Neutrophil (primary cell): ENCODE measurements at regions not wholly inside any gene's neighbourhood (a gene's known extent, or its start where the extent isn't known, plus 50 kb on each side); places are given as distances from the start of the nearest gene placed in this dataset.

Source experiments
- H3K27ac ChIP-seq: fragments of 200-600 bp; sonication (generic); 2 replicates; pipeline ENCODE4 v1.5.1; 2016; ENCODE audit warnings: mild to moderate bottlenecking, moderate library complexity
- H3K27me3 ChIP-seq: fragments of 200-600 bp; sonication (generic); 2 replicates; pipeline ENCODE4 v1.6.0; 2016; ENCODE audit warnings: mild to moderate bottlenecking
- H3K36me3 ChIP-seq: fragments of 200-600 bp; sonication (generic); 2 replicates; pipeline ENCODE4 v1.5.1; 2017
- H3K4me1 ChIP-seq, 2 experiments: fragments of 200-600 bp in 1 of 2; sonication (generic) in 1 of 2; 1 replicate in 1 of 2; 2 replicates in 1 of 2; pipeline versions ENCODE4 v1.5.1 to v1.6.1; 2013 to 2016; ENCODE audit warnings: low read depth in 1 of 2, low read length in 1 of 2, mild to moderate bottlenecking in 1 of 2, moderate library complexity in 1 of 2; ENCODE audit not compliant: control insufficient read depth in 1 of 2, insufficient read depth in 1 of 2
- H3K4me3 ChIP-seq, 2 experiments: fragments of 200-600 bp in 1 of 2; sonication (generic) in 1 of 2; 1 replicate in 1 of 2; 2 replicates in 1 of 2; pipeline ENCODE4 v1.5.1; 2013 to 2016; ENCODE audit warnings: low read depth in 1 of 2, low read length in 1 of 2, mild to moderate bottlenecking in 1 of 2, moderate library complexity in 1 of 2
- H3K9me3 ChIP-seq: fragments of 200-600 bp; sonication (generic); 2 replicates; pipeline ENCODE4 v1.5.1; 2016
- CTCF ChIP-seq: fragments of 200-600 bp; sonication (generic); IDR thresholded peaks from 2 replicates; pipeline ENCODE4 v1.5.1; 2016; ENCODE audit warnings: antibody characterized with exemption

GRCh38 chr4:130484826-130485225, 1388.9 kb downstream of the C4orf33 start:
- no peaks in the 10 kb centered on the region for H3K4me1 ChIP-seq
- H3K4me3 ChIP-seq = no peak overlapping the region
- H3K27me3 ChIP-seq = no peaks in the 10 kb centered on the region
- no peaks in the 10 kb centered on the region for H3K36me3 ChIP-seq
- no peak for TF ChIP-seq CTCF
- no peaks in the 10 kb centered on the region for H3K9me3 ChIP-seq
- H3K27ac ChIP-seq = no peak overlapping the region

DNA sequence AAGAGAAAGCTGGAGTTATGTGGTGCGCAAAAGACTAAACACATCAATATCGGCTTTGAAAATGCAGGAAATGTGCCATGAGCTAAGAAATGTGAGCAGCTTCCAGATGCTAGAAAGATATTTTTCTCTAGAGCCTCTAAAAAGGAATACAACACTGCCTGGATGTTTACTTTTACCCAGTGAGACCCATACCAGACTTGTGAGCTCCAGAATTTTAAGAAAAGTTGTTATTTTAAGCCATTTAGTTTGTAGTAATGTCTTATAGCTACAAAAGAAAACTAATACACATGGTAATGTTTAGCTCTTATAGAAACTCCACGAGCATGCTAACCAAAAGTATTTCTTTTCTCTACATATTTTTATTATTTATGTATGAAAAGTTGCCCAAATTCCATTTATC, 1389.4 kb downstream of the C4orf33 start:
- Histone ChIP-seq H3K27ac (no peak overlapping the region), H3K4me3 (no peak overlapping the region), H3K36me3 (no peaks in the 10 kb centered on the region), H3K27me3 (no peaks in the 10 kb centered on the region), H3K4me1 (no peaks in the 10 kb centered on the region), H3K9me3 (no peaks in the 10 kb centered on the region)
- TF ChIP-seq CTCF = no peak

DNA sequence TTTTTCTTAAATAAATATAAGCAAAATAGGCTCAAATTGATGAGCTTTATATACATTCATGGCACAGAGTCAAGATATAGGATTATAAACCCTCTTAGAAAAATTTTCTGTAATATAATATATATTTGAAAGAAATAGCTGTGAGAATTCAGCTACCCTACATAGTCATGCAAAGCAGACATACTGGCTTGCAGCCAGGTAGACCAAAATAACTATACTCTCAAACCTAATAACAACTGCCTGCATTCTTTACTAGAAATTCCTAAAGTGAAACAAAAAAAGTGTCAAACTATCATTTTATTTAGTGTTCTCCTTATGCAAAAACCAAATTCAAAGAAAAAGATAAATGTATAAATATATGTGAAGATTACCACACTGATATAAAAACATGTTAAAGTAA, 1390.2 kb downstream of the C4orf33 start:
- no peak overlapping the region for H3K4me3 ChIP-seq
- H3K4me1 ChIP-seq = no peaks in the 10 kb centered on the region
- H3K9me3 ChIP-seq = no peaks in the 10 kb centered on the region
- no peak overlapping the region for H3K27ac ChIP-seq
- H3K27me3 ChIP-seq = no peaks in the 10 kb centered on the region
- no peaks in the 10 kb centered on the region for H3K36me3 ChIP-seq
- no peak for TF ChIP-seq CTCF

GRCh38 chr4:130486841-130487240, 1390.9 kb downstream of the C4orf33 start:
- H3K27me3 ChIP-seq = no peaks in the 10 kb centered on the region
- no peak for TF ChIP-seq CTCF

GRCh38 chr4:130510661-130511060, 1414.7 kb downstream of the C4orf33 start:
- no peaks in the 10 kb centered on the region for H3K27me3 ChIP-seq
- no peaks in the 10 kb centered on the region for H3K4me1 ChIP-seq
- no peak overlapping the region for H3K4me3 ChIP-seq
- H3K9me3 ChIP-seq = no peaks in the 10 kb centered on the region
- no peak for TF ChIP-seq CTCF
- H3K36me3 ChIP-seq = no peaks in the 10 kb centered on the region
- H3K27ac ChIP-seq = no peak overlapping the region

More at GRCh38 chr4:130486841-130487240, 1390.9 kb downstream of the C4orf33 start:
- no peak overlapping the region for H3K4me3 ChIP-seq
- H3K36me3 ChIP-seq = no peaks in the 10 kb centered on the region
- no peaks in the 10 kb centered on the region for H3K9me3 ChIP-seq
- no peak overlapping the region for H3K27ac ChIP-seq
- H3K4me1 ChIP-seq = no peaks in the 10 kb centered on the region

- no peaks in the 10 kb centered on the region for H3K36me3 ChIP-seq
- no peak for TF ChIP-seq CTCF
- no peaks in the 10 kb centered on the region for H3K4me1 ChIP-seq
- no peaks in the 10 kb centered on the region for H3K27me3 ChIP-seq
- H3K27ac ChIP-seq = no peak overlapping the region
- no peaks in the 10 kb centered on the region for H3K9me3 ChIP-seq
- H3K4me3 ChIP-seq = no peak overlapping the region
These were observed 1415.8 kb downstream of the C4orf33 start for GRCh38 chr4:130511776-130512175.
